ENCODE measurements at regions not wholly inside any gene's neighbourhood (a gene's known extent, or its start where the extent isn't known, plus 50 kb on each side); places are given as distances from the start of the nearest gene placed in this dataset.
A peak's percentile ranks its signal among the peaks of the same experiment; 100 is the strongest.

- H3K4me3 ChIP-seq: no peak overlapping the region
- DNase-seq (no peak), ATAC-seq (no peak)
- intact Hi-C loops (cut with DNase I, micrococcal nuclease): no loop called here
- no peaks in the 10 kb centered on the region for H3K4me1 ChIP-seq (ENCODE audit: low read depth)
- H3K9me3 ChIP-seq: no peaks in the 10 kb centered on the region
- no peak for TF ChIP-seq CTCF (IDR thresholded peaks at IDR 0.05)
- H3K36me3 ChIP-seq (ENCODE audit: low read depth): no peaks in the 10 kb centered on the region
These were observed 352.5 kb downstream of the MAFB start for GRCh38 chr20:40336533-40336932.

DNA sequence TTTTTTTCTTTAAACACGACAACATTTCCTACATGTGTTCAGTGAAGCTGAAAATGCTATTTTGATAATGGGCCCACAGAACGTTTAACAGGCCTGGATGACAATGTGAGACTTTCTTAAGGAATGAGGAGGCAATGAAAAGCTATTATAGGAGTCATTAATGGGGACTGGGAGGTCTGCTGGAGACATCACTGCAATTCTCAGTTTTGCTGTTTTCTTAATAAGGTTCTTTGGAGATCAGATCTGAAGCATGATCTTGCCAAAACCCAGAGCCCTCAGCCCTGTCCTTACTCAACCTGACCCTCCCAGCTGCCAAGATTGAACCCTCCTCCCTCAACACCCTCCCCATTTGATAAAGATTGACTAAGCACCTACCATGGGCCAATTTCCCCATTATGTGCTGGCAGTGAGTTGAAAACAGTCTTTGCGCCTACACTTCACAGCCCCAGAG is 353.1 kb downstream of the MAFB start:
- TF ChIP-seq CTCF (IDR thresholded peaks at IDR 0.05): no peak
- intact Hi-C loops (cut with DNase I, micrococcal nuclease): no loop called here
- no peaks in the 10 kb centered on the region for H3K4me1 ChIP-seq (ENCODE audit: low read depth)
- DNase-seq (no peak), ATAC-seq (no peak)
- no peaks in the 10 kb centered on the region for H3K9me3 ChIP-seq
- H3K4me3 ChIP-seq: no peak overlapping the region
- no peaks in the 10 kb centered on the region for H3K36me3 ChIP-seq (ENCODE audit: low read depth)

DNA sequence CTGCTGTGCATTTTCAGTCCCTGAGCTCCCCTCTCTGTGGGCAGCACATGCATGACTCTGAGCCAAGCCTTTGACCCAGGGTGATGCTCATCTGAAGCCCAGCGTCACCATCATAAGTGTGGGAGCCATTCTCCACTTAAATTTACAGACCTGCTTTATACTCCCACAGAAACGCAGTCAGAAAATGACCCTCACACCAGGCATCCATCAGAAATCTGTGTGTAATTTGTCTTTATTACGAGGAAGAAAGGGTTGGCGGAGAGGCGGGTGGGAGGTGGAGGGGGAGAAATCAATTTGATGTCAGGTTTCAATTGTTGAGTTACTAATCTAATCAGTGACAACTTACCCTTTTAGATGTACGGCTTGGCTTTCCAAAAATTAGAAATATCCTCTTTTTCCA is 353.6 kb downstream of the MAFB start:
- H3K4me3 ChIP-seq: no peak overlapping the region
- TF ChIP-seq CTCF (IDR thresholded peaks at IDR 0.05): no peak
- H3K4me1 ChIP-seq (ENCODE audit: low read depth): no peaks in the 10 kb centered on the region
- ATAC-seq (no peak), DNase-seq (no peak)
- H3K9me3 ChIP-seq: no peaks in the 10 kb centered on the region
- intact Hi-C loops (cut with DNase I, micrococcal nuclease): no loop called here
- no peaks in the 10 kb centered on the region for H3K36me3 ChIP-seq (ENCODE audit: low read depth)

- ATAC-seq (peak; percentile 34), DNase-seq (peak in 1 of 3 donors; percentile 40)
- no peak for TF ChIP-seq CTCF (IDR thresholded peaks at IDR 0.05)
- Histone ChIP-seq H3K36me3 (ENCODE audit: low read depth) (no peaks in the 10 kb centered on the region), H3K4me1 (ENCODE audit: low read depth) (no peaks in the 10 kb centered on the region), H3K4me3 (no peak overlapping the region), H3K9me3 (no peaks in the 10 kb centered on the region)
- intact Hi-C loops (cut with DNase I, micrococcal nuclease): no loop called here
These were observed 355.4 kb downstream of the MAFB start for GRCh38 chr20:40333591-40333990.

DNA sequence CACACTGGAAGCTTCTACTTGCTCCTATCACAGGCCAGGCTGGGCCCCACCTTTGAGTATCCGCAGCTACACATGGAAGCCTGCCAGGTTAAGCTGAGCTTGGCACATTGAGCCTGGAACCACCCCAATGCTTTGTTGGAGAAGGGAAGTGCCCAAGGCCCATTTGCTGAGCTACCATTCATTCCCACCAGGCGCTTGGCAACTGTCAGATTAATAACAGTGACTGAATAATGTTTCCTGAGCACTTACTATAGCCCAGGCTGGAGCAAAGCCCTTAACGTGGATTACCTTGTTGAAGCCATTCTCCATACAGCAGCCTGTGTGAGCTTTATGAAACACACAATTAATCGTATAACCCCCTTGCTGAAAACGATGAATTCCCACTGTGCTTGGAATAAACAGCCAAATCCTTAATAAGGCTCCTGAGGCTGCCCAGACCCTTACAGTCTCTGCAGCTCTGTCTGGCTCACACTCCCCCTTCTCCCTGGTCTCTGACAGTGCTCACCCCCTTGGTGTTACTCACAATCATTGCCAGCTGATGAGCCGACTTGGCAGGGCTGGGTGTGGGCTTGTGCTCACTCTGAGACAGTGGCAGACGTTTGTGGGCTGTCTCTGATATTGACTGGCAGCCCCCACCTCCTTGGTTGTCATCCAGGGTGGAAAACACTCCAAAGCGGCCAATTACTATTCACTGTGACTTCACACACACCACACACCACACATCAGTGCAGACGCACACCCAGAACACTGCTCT is 357.1 kb downstream of the MAFB start:
- TF ChIP-seq CTCF (IDR thresholded peaks at IDR 0.05): no peak
- H3K4me3 ChIP-seq: no peak overlapping the region
- no peaks in the 10 kb centered on the region for H3K9me3 ChIP-seq
- no peaks in the 10 kb centered on the region for H3K36me3 ChIP-seq (ENCODE audit: low read depth)
- H3K4me1 ChIP-seq (ENCODE audit: low read depth): no peaks in the 10 kb centered on the region
- ATAC-seq (peak; percentile 53), DNase-seq (peak in 2 of 3 donors; percentile 35 to 53)
- intact Hi-C loops (cut with DNase I, micrococcal nuclease): no loop called here
